NT2/D1 (cell line): ENCODE measurements at regions not wholly inside any gene's neighbourhood (a gene's known extent, or its start where the extent isn't known, plus 50 kb on each side); places are given as distances from the start of the nearest gene placed in this dataset.

Experiments
- DNase-seq: peaks from one replicate; pipeline ENCODE4 v3.0.0-alpha.2; 2011; ENCODE audit warnings: low read depth, low spot score
- H3K27me3 ChIP-seq: 2 replicates; pipeline ENCODE4 v1.6.0; 2011; ENCODE audit warnings: mild to moderate bottlenecking; ENCODE audit not compliant: insufficient read length, insufficient read depth
- H3K36me3 ChIP-seq: 2 replicates; pipeline ENCODE4 v1.6.1; 2011; ENCODE audit warnings: mild to moderate bottlenecking, low read length, mixed read lengths; ENCODE audit not compliant: insufficient read depth, insufficient read length
- H3K4me1 ChIP-seq: 2 replicates; pipeline ENCODE4 v1.5.1; 2011; ENCODE audit not compliant: insufficient read depth, insufficient read length
- H3K4me3 ChIP-seq: 2 replicates; pipeline ENCODE4 v1.5.1; 2011; ENCODE audit warnings: low read depth; ENCODE audit not compliant: insufficient read length
- H3K9ac ChIP-seq: 2 replicates; pipeline ENCODE4 v1.6.0; 2011; ENCODE audit warnings: low read depth; ENCODE audit not compliant: insufficient read length
- H3K9me3 ChIP-seq: 2 replicates; pipeline ENCODE4 v1.5.1; 2011; ENCODE audit warnings: mild to moderate bottlenecking, low read length; ENCODE audit not compliant: insufficient read depth
- SUZ12 ChIP-seq: IDR thresholded peaks from 2 replicates; pipeline ENCODE4 v1.6.1; 2011; ENCODE audit not compliant: insufficient read length, insufficient read depth; ENCODE audit errors: extremely low read depth
- YY1 ChIP-seq: IDR thresholded peaks from 2 replicates; pipeline ENCODE4 v1.6.1; 2011; ENCODE audit not compliant: insufficient read length, insufficient read depth
- ZNF274 ChIP-seq: IDR thresholded peaks from 2 replicates; pipeline ENCODE4 v1.6.1; 2011; ENCODE audit warnings: mild to moderate bottlenecking, low read depth, low read length

GRCh38 chr18:14916851-14917250, 168.9 kb downstream of the ANKRD30B start:
- Histone ChIP-seq H3K27me3 (no peaks in the 10 kb centered on the region), H3K4me3 (no peak overlapping the region), H3K9ac (no peak overlapping the region), H3K4me1 (no peaks in the 10 kb centered on the region), H3K36me3 (no peaks in the 10 kb centered on the region), H3K9me3 (no peaks in the 10 kb centered on the region)
- no peak for DNase-seq
- TF ChIP-seq SUZ12, result no peak
- no peak for TF ChIP-seq ZNF274
- TF ChIP-seq YY1, result no peak

GRCh38 chr18:14917311-14917710, 169.3 kb downstream of the ANKRD30B start:
- H3K4me3 ChIP-seq, result no peak overlapping the region
- H3K9me3 ChIP-seq, result no peaks in the 10 kb centered on the region
- no peak for TF ChIP-seq ZNF274
- TF ChIP-seq YY1, result no peak
- no peak for TF ChIP-seq SUZ12
- H3K9ac ChIP-seq, result no peak overlapping the region
- H3K4me1 ChIP-seq, result no peaks in the 10 kb centered on the region
- no peaks in the 10 kb centered on the region for H3K36me3 ChIP-seq
- no peaks in the 10 kb centered on the region for H3K27me3 ChIP-seq
- no peak for DNase-seq

- Histone ChIP-seq H3K9me3 (no peaks in the 10 kb centered on the region), H3K4me3 (no peak overlapping the region), H3K36me3 (no peaks in the 10 kb centered on the region), H3K27me3 (no peaks in the 10 kb centered on the region), H3K9ac (no peak overlapping the region), H3K4me1 (no peaks in the 10 kb centered on the region)
- TF ChIP-seq ZNF274 (no peak), YY1 (no peak), SUZ12 (no peak)
- DNase-seq, result no peak
Observed at GRCh38 chr18:14919666-14920065, 171.7 kb downstream of the ANKRD30B start.

GRCh38 chr18:14921031-14921430, 173.1 kb downstream of the ANKRD30B start:
- Histone ChIP-seq H3K27me3 (no peaks in the 10 kb centered on the region), H3K9me3 (no peaks in the 10 kb centered on the region), H3K4me3 (no peak overlapping the region), H3K4me1 (no peaks in the 10 kb centered on the region), H3K9ac (no peak overlapping the region), H3K36me3 (no peaks in the 10 kb centered on the region)
- DNase-seq, result no peak
- TF ChIP-seq ZNF274 (no peak), YY1 (no peak), SUZ12 (no peak)

- TF ChIP-seq SUZ12 (no peak), YY1 (no peak), ZNF274 (no peak)
- no peaks in the 10 kb centered on the region for H3K4me1 ChIP-seq
- no peaks in the 10 kb centered on the region for H3K27me3 ChIP-seq
- no peak overlapping the region for H3K4me3 ChIP-seq
- no peak for DNase-seq
- no peaks in the 10 kb centered on the region for H3K9me3 ChIP-seq
- H3K9ac ChIP-seq, result no peak overlapping the region
- H3K36me3 ChIP-seq, result no peaks in the 10 kb centered on the region
Observed at GRCh38 chr18:14921547-14921946, 173.6 kb downstream of the ANKRD30B start.

- Histone ChIP-seq H3K4me3 (no peak overlapping the region), H3K27me3 (no peaks in the 10 kb centered on the region), H3K9ac (no peak overlapping the region), H3K4me1 (no peaks in the 10 kb centered on the region), H3K9me3 (no peaks in the 10 kb centered on the region), H3K36me3 (no peaks in the 10 kb centered on the region)
- no peak for DNase-seq
- no peak for TF ChIP-seq ZNF274
- no peak for TF ChIP-seq YY1
- no peak for TF ChIP-seq SUZ12
Observed at GRCh38 chr18:14922031-14922430, 174.1 kb downstream of the ANKRD30B start.

GRCh38 chr18:14922965-14923565, 175.1 kb downstream of the ANKRD30B start:
- Histone ChIP-seq H3K36me3 (no peaks in the 10 kb centered on the region), H3K27me3 (no peaks in the 10 kb centered on the region), H3K9ac (no peak overlapping the region), H3K9me3 (no peaks in the 10 kb centered on the region), H3K4me3 (no peak overlapping the region), H3K4me1 (no peaks in the 10 kb centered on the region)
- DNase-seq, result no peak
- TF ChIP-seq ZNF274, result no peak
- TF ChIP-seq SUZ12, result no peak
- no peak for TF ChIP-seq YY1

GRCh38 chr18:14924226-14924625, 176.3 kb downstream of the ANKRD30B start:
- Histone ChIP-seq H3K4me1 (no peaks in the 10 kb centered on the region), H3K9ac (no peak overlapping the region), H3K36me3 (no peaks in the 10 kb centered on the region), H3K4me3 (no peak overlapping the region), H3K27me3 (no peaks in the 10 kb centered on the region), H3K9me3 (no peaks in the 10 kb centered on the region)
- no peak for DNase-seq
- TF ChIP-seq YY1 (no peak), ZNF274 (no peak), SUZ12 (no peak)
